NB4 (cell line): ENCODE measurements at regions not wholly inside any gene's neighbourhood (a gene's known extent, or its start where the extent isn't known, plus 50 kb on each side); places are given as distances from the start of the nearest gene placed in this dataset.

ENCODE experiments used
- CTCF ChIP-seq: IDR thresholded peaks from one replicate; pipeline ENCODE4 v1.5.1; 2012; ENCODE audit warnings: low read depth, low read length
- MAX ChIP-seq: IDR thresholded peaks from 2 replicates; pipeline ENCODE4 v1.6.1; 2011; ENCODE audit warnings: low read depth, low read length
- MYC ChIP-seq: IDR thresholded peaks from 2 replicates; pipeline ENCODE4 v1.6.1; 2011; ENCODE audit warnings: low read depth, low read length

GRCh38 chr14:40354754-40355153 is 922.5 kb upstream of the FBXO33 start:
- TF ChIP-seq MYC = no peak
- no peak for TF ChIP-seq CTCF
- no peak for TF ChIP-seq MAX
